Tibial nerve (tissue), 4 donors: ENCODE measurements at regions not wholly inside any gene's neighbourhood (a gene's known extent, or its start where the extent isn't known, plus 50 kb on each side); places are given as distances from the start of the nearest gene placed in this dataset.

Source experiments
- EP300 ChIP-seq, 2 donors: sonication (generic); formaldehyde crosslinking; IDR thresholded peaks; one replicate each; pipeline ENCODE4 v1.6.1; 2017; ENCODE audit warnings: antibody characterized with exemption in 2 of 2, mild to moderate bottlenecking in 1 of 2
- POLR2A ChIP-seq, 2 donors: fragments of 450-650 bp; IDR thresholded peaks; one replicate each; pipeline ENCODE4 v1.6.1; 2017; ENCODE audit warnings: antibody characterized with exemption in 2 of 2, mild to moderate bottlenecking in 2 of 2, moderate library complexity in 2 of 2
- TF ChIP-seq, protein P1 (sequence below), 5 experiments: fragments of 200-600 bp in 3 of 5; fragments of 450-650 bp in 2 of 5; sonication (generic) in 3 of 5; IDR thresholded peaks; one replicate each; pipeline ENCODE4 v1.5.1; 2016 to 2019; ENCODE audit warnings: antibody characterized with exemption in 5 of 5, mild to moderate bottlenecking in 3 of 5, moderate library complexity in 2 of 5

DNA sequence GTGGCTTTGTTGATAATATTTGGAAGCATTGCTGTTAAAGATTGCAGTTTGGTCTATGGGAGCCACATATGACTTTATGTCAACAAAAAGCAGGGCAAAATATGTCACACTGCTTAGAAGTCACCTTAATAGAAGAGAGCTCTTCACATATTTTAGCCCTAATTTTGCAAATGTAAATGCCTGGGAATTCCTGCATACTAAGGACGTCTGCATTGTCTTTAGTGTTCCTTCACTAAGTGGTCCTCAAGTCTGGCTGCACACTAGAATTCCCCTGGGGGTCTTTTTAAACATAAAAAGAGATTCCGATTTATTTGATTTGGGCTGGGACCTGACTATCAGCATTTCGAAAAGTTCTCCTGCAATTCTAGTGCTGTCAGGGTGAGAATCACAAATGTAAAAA lies 495.1 kb upstream of the FAM241A start:
- TF ChIP-seq, protein P1, sequence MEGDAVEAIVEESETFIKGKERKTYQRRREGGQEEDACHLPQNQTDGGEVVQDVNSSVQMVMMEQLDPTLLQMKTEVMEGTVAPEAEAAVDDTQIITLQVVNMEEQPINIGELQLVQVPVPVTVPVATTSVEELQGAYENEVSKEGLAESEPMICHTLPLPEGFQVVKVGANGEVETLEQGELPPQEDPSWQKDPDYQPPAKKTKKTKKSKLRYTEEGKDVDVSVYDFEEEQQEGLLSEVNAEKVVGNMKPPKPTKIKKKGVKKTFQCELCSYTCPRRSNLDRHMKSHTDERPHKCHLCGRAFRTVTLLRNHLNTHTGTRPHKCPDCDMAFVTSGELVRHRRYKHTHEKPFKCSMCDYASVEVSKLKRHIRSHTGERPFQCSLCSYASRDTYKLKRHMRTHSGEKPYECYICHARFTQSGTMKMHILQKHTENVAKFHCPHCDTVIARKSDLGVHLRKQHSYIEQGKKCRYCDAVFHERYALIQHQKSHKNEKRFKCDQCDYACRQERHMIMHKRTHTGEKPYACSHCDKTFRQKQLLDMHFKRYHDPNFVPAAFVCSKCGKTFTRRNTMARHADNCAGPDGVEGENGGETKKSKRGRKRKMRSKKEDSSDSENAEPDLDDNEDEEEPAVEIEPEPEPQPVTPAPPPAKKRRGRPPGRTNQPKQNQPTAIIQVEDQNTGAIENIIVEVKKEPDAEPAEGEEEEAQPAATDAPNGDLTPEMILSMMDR (IDR thresholded peaks at IDR 0.05): no peak
- TF ChIP-seq POLR2A (IDR thresholded peaks at IDR 0.05) (no peak), EP300 (IDR thresholded peaks at IDR 0.05) (no peak)
